Neural progenitor cell (in vitro differentiated cells): ENCODE measurements at regions not wholly inside any gene's neighbourhood (a gene's known extent, or its start where the extent isn't known, plus 50 kb on each side); places are given as distances from the start of the nearest gene placed in this dataset.

ENCODE experiments used
- DNase-seq: peaks from one replicate; pipeline ENCODE4 v3.0.0-alpha.2; 2016; ENCODE audit warnings: low spot score
- H2AFZ ChIP-seq: fragments of 200-600 bp; sonication (generic); replicated peaks from 2 replicates; pipeline ENCODE4 v1.6.1; 2016; ENCODE audit warnings: antibody characterized with exemption
- H3F3A ChIP-seq: fragments of 200-600 bp; sonication (generic); 2 replicates; pipeline ENCODE4 v1.6.1; 2016; ENCODE audit warnings: antibody characterized with exemption, low read depth
- H3K27ac ChIP-seq: fragments of 200-600 bp; sonication (generic); 2 replicates; pipeline ENCODE4 v1.5.1; 2016; ENCODE audit warnings: mild to moderate bottlenecking
- H3K27me3 ChIP-seq: fragments of 200-600 bp; sonication (generic); 2 replicates; pipeline ENCODE4 v1.6.1; 2016; ENCODE audit warnings: mild to moderate bottlenecking, moderate library complexity
- H3K36me3 ChIP-seq: fragments of 200-600 bp; sonication (generic); 2 replicates; pipeline ENCODE4 v1.5.1; 2016
- H3K4me1 ChIP-seq: fragments of 200-600 bp; sonication (generic); 2 replicates; pipeline ENCODE4 v1.6.1; 2016; ENCODE audit warnings: mixed run types
- H3K4me2 ChIP-seq: fragments of 200-600 bp; sonication (generic); 2 replicates; pipeline ENCODE4 v1.6.1; 2016
- H3K4me3 ChIP-seq: fragments of 200-600 bp; sonication (generic); 2 replicates; pipeline ENCODE4 v1.5.1; 2016
- H3K79me2 ChIP-seq: fragments of 200-600 bp; sonication (generic); 2 replicates; pipeline ENCODE4 v1.6.1; 2016; ENCODE audit warnings: low read depth
- H3K9ac ChIP-seq: fragments of 200-600 bp; sonication (generic); 2 replicates; pipeline ENCODE4 v1.6.1; 2016
- H3K9me3 ChIP-seq: fragments of 200-600 bp; sonication (generic); 2 replicates; pipeline ENCODE4 v1.5.1; 2016; ENCODE audit warnings: low read depth
- H4K20me1 ChIP-seq: fragments of 200-600 bp; sonication (generic); 2 replicates; pipeline ENCODE4 v1.6.1; 2016; ENCODE audit warnings: low read depth
- H3K27ac Mint-ChIP-seq: 3 replicates; pipeline ENCODE4 v1.8.0; 2021; ENCODE audit warnings: mixed read lengths
- H3K27me3 Mint-ChIP-seq: 2 replicates; pipeline ENCODE4 v1.8.0; 2022; ENCODE audit warnings: low read depth, mild to moderate bottlenecking, inconsistent platforms, moderate library complexity, mixed read lengths; ENCODE audit not compliant: insufficient read depth
- H3K36me3 Mint-ChIP-seq: 3 replicates; pipeline ENCODE4 v1.8.0; 2021; ENCODE audit warnings: mixed read lengths
- H3K4me1 Mint-ChIP-seq: 3 replicates; pipeline ENCODE4 v1.8.0; 2021; ENCODE audit warnings: mixed read lengths
- H3K4me3 Mint-ChIP-seq: 3 replicates; pipeline ENCODE4 v1.8.0; 2021; ENCODE audit warnings: mild to moderate bottlenecking, moderate library complexity, mixed read lengths
- H3K9me3 Mint-ChIP-seq: 3 replicates; pipeline ENCODE4 v1.8.0; 2020; ENCODE audit warnings: mixed read lengths
- EZH2 ChIP-seq: fragments of 200-600 bp; sonication (generic); IDR thresholded peaks from 2 replicates; pipeline ENCODE4 v1.6.1; 2017; ENCODE audit warnings: antibody characterized with exemption, mild to moderate bottlenecking, moderate library complexity
- EZH2phosphoT487 ChIP-seq: fragments of 200-600 bp; sonication (generic); IDR thresholded peaks from 2 replicates; pipeline ENCODE4 v1.6.1; 2017; ENCODE audit warnings: antibody characterized with exemption
- TF ChIP-seq, protein P1 (sequence below): fragments of 200-600 bp; sonication (generic); IDR thresholded peaks from 2 replicates; pipeline ENCODE4 v1.5.1; 2017; ENCODE audit warnings: antibody characterized with exemption, mild to moderate bottlenecking

DNA sequence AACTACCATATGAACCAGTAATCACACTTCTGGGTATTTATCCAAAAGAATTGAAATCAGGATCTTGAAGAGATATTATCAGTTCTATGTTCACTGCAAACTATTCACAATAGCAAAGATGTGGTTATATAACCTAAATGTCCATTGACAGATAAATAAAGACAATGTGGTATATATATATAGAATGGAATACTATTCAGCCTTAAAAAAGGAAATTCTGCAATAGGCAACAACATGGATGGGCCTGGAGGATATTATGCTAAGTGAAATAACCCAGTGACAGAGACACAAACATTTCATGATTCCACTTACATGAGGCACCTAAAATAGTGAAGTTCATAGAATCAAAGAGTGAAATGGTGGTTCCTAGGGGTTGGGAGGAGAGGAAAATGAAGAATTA lies 90.6 kb upstream of the CDK1 start:
- no peaks in the 10 kb centered on the region for H3K4me1 ChIP-seq
- H3K27me3 Mint-ChIP-seq: peaks cover 3% of the 10 kb centered on the region
- H3K4me3 Mint-ChIP-seq: no peak overlapping the region
- H3K27me3 ChIP-seq: no peaks in the 10 kb centered on the region
- H3F3A ChIP-seq: no peaks in the 10 kb centered on the region
- TF ChIP-seq EZH2 (no peak), EZH2phosphoT487 (no peak)
- TF ChIP-seq, protein P1, sequence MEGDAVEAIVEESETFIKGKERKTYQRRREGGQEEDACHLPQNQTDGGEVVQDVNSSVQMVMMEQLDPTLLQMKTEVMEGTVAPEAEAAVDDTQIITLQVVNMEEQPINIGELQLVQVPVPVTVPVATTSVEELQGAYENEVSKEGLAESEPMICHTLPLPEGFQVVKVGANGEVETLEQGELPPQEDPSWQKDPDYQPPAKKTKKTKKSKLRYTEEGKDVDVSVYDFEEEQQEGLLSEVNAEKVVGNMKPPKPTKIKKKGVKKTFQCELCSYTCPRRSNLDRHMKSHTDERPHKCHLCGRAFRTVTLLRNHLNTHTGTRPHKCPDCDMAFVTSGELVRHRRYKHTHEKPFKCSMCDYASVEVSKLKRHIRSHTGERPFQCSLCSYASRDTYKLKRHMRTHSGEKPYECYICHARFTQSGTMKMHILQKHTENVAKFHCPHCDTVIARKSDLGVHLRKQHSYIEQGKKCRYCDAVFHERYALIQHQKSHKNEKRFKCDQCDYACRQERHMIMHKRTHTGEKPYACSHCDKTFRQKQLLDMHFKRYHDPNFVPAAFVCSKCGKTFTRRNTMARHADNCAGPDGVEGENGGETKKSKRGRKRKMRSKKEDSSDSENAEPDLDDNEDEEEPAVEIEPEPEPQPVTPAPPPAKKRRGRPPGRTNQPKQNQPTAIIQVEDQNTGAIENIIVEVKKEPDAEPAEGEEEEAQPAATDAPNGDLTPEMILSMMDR: no peak
- H3K4me3 ChIP-seq: no peak overlapping the region
- H3K4me2 ChIP-seq: no peak overlapping the region
- no peaks in the 10 kb centered on the region for H3K4me1 Mint-ChIP-seq
- H3K36me3 ChIP-seq: no peaks in the 10 kb centered on the region
- no peaks in the 10 kb centered on the region for H3K79me2 ChIP-seq
- H3K27ac ChIP-seq: no peak overlapping the region
- no peaks in the 10 kb centered on the region for H4K20me1 ChIP-seq
- H3K9me3 Mint-ChIP-seq: peaks cover 4% of the 10 kb centered on the region
- H3K9ac ChIP-seq: no peak overlapping the region
- DNase-seq: no peak
- peaks cover 3% of the 10 kb centered on the region for H3K9me3 ChIP-seq
- H3K36me3 Mint-ChIP-seq: no peaks in the 10 kb centered on the region
- no peak overlapping the region for H2AFZ ChIP-seq
- H3K27ac Mint-ChIP-seq: no peak overlapping the region

GRCh38 chr10:60684091-60684490 lies 94.2 kb upstream of the CDK1 start:
- H3K4me2 ChIP-seq: no peak overlapping the region
- H3K27ac Mint-ChIP-seq: no peak overlapping the region
- H3K9me3 ChIP-seq: no peaks in the 10 kb centered on the region
- H3F3A ChIP-seq: no peaks in the 10 kb centered on the region
- H3K4me3 Mint-ChIP-seq: no peak overlapping the region
- no peaks in the 10 kb centered on the region for H3K4me1 ChIP-seq
- no peak overlapping the region for H3K4me3 ChIP-seq
- H3K79me2 ChIP-seq: no peaks in the 10 kb centered on the region
- no peaks in the 10 kb centered on the region for H3K9me3 Mint-ChIP-seq
- no peak overlapping the region for H3K27ac ChIP-seq
- H3K36me3 Mint-ChIP-seq: no peaks in the 10 kb centered on the region
- H3K4me1 Mint-ChIP-seq: no peaks in the 10 kb centered on the region
- H3K27me3 ChIP-seq: no peaks in the 10 kb centered on the region
- TF ChIP-seq, protein P1: no peak
- no peak for TF ChIP-seq EZH2phosphoT487
- TF ChIP-seq EZH2: no peak
- no peak overlapping the region for H2AFZ ChIP-seq
- H3K9ac ChIP-seq: no peak overlapping the region
- no peaks in the 10 kb centered on the region for H4K20me1 ChIP-seq
- DNase-seq: no peak
- H3K36me3 ChIP-seq: no peaks in the 10 kb centered on the region
- no peaks in the 10 kb centered on the region for H3K27me3 Mint-ChIP-seq

DNA sequence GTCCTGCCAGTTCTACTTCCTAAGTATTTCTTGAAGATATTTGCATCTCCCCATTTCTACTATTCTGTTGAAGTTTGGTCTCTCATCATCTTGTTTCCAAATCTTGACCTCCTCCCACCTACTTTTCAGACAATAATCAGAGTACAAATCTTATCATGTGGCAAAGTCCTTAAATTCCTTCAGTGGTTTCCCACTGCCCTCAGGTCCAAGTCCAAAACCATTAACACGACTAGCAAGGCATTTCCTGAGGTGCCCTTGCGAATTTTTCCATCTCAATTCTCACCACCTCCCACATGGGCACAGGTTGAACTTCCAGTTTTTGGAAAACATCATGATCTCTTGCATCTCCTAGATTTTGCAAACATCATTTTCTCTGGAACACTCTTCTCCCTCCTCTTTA lies 97.2 kb upstream of the CDK1 start:
- no peak overlapping the region for H3K9ac ChIP-seq
- H3K9me3 ChIP-seq: no peaks in the 10 kb centered on the region
- peaks cover 20% of the 10 kb centered on the region for H3K4me1 ChIP-seq
- no peak overlapping the region for H3K27ac ChIP-seq
- Mint-ChIP-seq H3K27ac (no peak overlapping the region), H3K27me3 (no peaks in the 10 kb centered on the region), H3K36me3 (no peaks in the 10 kb centered on the region), H3K9me3 (no peaks in the 10 kb centered on the region), H3K4me3 (no peak overlapping the region), H3K4me1 (peaks cover 4% of the 10 kb centered on the region)
- H3K79me2 ChIP-seq: no peaks in the 10 kb centered on the region
- H3K27me3 ChIP-seq: no peaks in the 10 kb centered on the region
- H2AFZ ChIP-seq: no peak overlapping the region
- no peak overlapping the region for H3K4me2 ChIP-seq
- no peaks in the 10 kb centered on the region for H3K36me3 ChIP-seq
- H3F3A ChIP-seq: peaks cover 13% of the 10 kb centered on the region
- no peak overlapping the region for H3K4me3 ChIP-seq
- H4K20me1 ChIP-seq: no peaks in the 10 kb centered on the region
- TF ChIP-seq EZH2phosphoT487 (no peak), EZH2 (no peak)
- TF ChIP-seq, protein P1: no peak
- DNase-seq: no peak
